Activated T-helper 17 cell treated with anti-CD3 and anti-CD28 coated beads, Interleukin-2, amount 50 U/mL, for 72 hours (primary cell): ENCODE measurements at regions not wholly inside any gene's neighbourhood (a gene's known extent, or its start where the extent isn't known, plus 50 kb on each side); places are given as distances from the start of the nearest gene placed in this dataset.

Experiments used
- ATAC-seq: fragments of 150-1000 bp; cut with Tn5 transposase; replicated peaks from 2 replicates; pipeline ENCODE4 v1.10.0; 2021; ENCODE audit warnings: mild to moderate bottlenecking, moderate library complexity
- H3K27ac Mint-ChIP-seq: one replicate; pipeline ENCODE4 v1.8.0; 2022; ENCODE audit warnings: mixed read lengths
- H3K27me3 Mint-ChIP-seq: one replicate; pipeline ENCODE4 v1.8.0; 2022; ENCODE audit warnings: mixed read lengths
- H3K36me3 Mint-ChIP-seq: one replicate; pipeline ENCODE4 v1.8.0; 2022; ENCODE audit warnings: low read depth, mild to moderate bottlenecking, mixed read lengths
- H3K4me1 Mint-ChIP-seq: one replicate; pipeline ENCODE4 v1.8.0; 2022; ENCODE audit warnings: mixed read lengths
- H3K4me3 Mint-ChIP-seq: one replicate; pipeline ENCODE4 v1.8.0; 2022; ENCODE audit warnings: mild to moderate bottlenecking, mixed read lengths
- H3K9me3 Mint-ChIP-seq: one replicate; pipeline ENCODE4 v1.8.0; 2022; ENCODE audit warnings: mixed read lengths

DNA sequence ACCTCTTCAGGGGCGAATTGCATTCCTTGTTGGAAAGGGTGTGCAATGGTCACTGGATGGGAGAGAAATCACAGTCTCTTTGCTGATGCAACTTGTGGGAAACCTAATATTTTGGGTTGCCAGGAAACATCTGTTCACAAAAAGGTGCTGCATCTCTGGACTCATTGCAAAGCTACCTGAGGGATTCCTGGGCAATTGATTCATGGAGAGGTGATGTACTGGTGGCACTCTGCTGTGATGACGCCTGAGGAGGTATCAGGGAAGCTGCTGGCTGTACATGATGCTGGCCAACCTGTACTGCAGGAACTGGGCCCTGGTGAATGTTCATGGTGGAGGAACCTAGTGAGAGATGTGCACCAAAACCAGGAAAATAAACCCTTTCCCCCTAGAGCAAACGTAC lies 516.0 kb upstream of the SPHKAP start:
- H3K27me3 Mint-ChIP-seq, result no peaks in the 10 kb centered on the region
- H3K27ac Mint-ChIP-seq, result no peak overlapping the region
- H3K36me3 Mint-ChIP-seq, result no peaks in the 10 kb centered on the region
- ATAC-seq, result no peak
- no peaks in the 10 kb centered on the region for H3K4me1 Mint-ChIP-seq
- peaks cover 7% of the 10 kb centered on the region for H3K9me3 Mint-ChIP-seq
- no peak overlapping the region for H3K4me3 Mint-ChIP-seq

DNA sequence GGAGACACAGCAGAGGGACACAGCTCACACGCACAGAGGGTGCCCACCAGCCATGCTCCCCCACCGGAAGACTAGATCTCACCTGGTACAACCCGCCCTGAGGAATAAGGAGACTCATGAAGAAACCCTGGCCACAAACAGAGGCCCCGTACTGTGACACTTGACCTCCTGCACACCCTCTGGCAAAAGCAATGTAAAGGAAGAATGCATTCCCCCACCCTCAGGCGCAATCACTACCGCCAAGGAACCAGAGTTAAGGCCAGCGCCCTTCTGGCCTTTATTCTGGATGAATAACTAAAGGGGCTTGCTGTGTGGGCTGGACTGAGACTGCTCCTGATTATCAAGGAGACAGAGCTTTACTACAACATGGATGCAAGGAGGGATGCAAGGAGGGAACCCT lies 509.2 kb upstream of the SPHKAP start:
- no peaks in the 10 kb centered on the region for H3K4me1 Mint-ChIP-seq
- no peak overlapping the region for H3K4me3 Mint-ChIP-seq
- no peak for ATAC-seq
- no peaks in the 10 kb centered on the region for H3K27me3 Mint-ChIP-seq
- no peaks in the 10 kb centered on the region for H3K36me3 Mint-ChIP-seq
- H3K9me3 Mint-ChIP-seq, result peaks cover 18% of the 10 kb centered on the region
- H3K27ac Mint-ChIP-seq, result no peak overlapping the region

DNA sequence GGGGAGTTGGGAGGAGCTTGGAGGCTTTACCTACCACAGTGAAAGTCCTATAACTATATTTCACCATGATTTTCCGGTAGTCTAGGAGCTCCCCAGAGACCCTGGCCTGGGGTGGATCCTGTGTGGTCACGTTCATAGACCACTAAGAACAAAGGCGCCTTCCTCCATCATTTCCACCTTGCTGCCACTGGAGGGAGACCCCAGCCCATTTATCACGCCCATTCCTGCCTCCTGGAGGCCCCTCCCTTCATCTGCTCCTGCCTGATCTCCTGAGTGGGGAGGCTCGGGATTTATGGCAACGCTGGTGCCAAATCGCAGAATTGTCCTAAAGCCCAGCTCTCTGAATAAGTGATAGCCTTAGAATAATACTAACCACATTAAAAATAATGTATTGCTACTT lies 507.6 kb upstream of the SPHKAP start:
- Mint-ChIP-seq H3K4me3 (no peak overlapping the region), H3K36me3 (no peaks in the 10 kb centered on the region), H3K9me3 (peaks cover 12% of the 10 kb centered on the region), H3K27ac (no peak overlapping the region), H3K27me3 (no peaks in the 10 kb centered on the region), H3K4me1 (no peaks in the 10 kb centered on the region)
- no peak for ATAC-seq

DNA sequence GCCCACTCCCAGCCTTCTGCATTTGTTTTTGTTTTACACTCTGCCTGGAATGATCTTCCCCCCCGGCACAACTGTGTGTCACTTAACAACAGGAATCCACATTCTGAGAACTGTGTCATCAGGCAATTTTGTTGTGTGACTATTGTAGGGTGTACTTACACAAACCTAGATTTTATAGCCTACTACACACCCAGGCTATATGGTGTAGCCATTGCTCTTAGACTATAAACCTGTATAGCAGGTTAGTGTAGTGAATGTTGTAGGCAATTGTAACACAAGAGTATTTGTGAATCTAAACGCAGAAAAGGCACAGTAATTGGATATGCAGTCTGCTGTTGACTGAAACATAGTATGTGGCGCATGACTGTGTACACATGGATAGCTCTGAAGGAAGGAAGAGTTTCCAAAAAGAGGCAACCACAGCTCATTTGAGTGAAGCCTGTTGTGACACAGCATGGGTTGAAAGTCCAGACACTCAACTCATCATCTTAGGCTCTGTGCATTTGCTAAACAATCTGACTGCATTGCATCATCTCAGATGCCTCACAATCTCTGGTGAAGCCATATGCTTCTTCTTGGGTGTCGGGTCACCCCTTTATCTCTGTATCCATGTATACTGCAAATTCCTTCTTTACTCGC lies 506.6 kb upstream of the SPHKAP start:
- Mint-ChIP-seq H3K9me3 (peaks cover 11% of the 10 kb centered on the region), H3K4me3 (no peak overlapping the region), H3K4me1 (no peaks in the 10 kb centered on the region), H3K36me3 (no peaks in the 10 kb centered on the region), H3K27me3 (no peaks in the 10 kb centered on the region), H3K27ac (no peak overlapping the region)
- no peak for ATAC-seq

GRCh38 chr2:228681979-228682378 lies 500.5 kb upstream of the SPHKAP start:
- no peak for ATAC-seq
- Mint-ChIP-seq H3K4me3 (no peak overlapping the region), H3K36me3 (no peaks in the 10 kb centered on the region), H3K4me1 (no peaks in the 10 kb centered on the region), H3K27me3 (no peaks in the 10 kb centered on the region), H3K27ac (no peak overlapping the region), H3K9me3 (no peaks in the 10 kb centered on the region)

- no peaks in the 10 kb centered on the region for H3K9me3 Mint-ChIP-seq
Measured at GRCh38 chr2:228681426-228681825, 499.9 kb upstream of the SPHKAP start.

DNA sequence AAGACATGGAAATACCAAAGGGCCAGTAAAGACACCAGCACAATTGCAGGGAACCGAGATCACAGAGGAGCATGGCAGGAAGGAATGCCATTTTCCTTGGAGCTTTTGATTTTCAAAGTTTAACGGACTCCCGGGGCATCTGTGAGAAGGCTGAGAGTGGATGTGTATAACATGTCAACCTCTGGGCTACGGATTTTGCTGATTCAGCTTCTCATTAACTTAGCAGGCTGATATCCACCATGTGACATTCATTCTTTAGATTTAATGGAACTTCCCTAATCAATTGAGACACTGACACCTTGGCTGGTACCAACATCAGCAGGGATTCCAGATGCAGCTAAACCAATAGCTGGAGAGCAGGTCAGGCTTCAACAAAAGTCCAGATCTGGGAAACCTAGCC lies 496.6 kb upstream of the SPHKAP start:
- Mint-ChIP-seq H3K9me3 (peaks cover 3% of the 10 kb centered on the region), H3K4me3 (no peak overlapping the region), H3K4me1 (no peaks in the 10 kb centered on the region), H3K36me3 (no peaks in the 10 kb centered on the region), H3K27me3 (no peaks in the 10 kb centered on the region), H3K27ac (no peak overlapping the region)
- ATAC-seq, result no peak

More at GRCh38 chr2:228681426-228681825, 499.9 kb upstream of the SPHKAP start:
- no peak for ATAC-seq
- Mint-ChIP-seq H3K27ac (no peak overlapping the region), H3K4me1 (no peaks in the 10 kb centered on the region), H3K36me3 (no peaks in the 10 kb centered on the region), H3K4me3 (no peak overlapping the region), H3K27me3 (no peaks in the 10 kb centered on the region)

DNA sequence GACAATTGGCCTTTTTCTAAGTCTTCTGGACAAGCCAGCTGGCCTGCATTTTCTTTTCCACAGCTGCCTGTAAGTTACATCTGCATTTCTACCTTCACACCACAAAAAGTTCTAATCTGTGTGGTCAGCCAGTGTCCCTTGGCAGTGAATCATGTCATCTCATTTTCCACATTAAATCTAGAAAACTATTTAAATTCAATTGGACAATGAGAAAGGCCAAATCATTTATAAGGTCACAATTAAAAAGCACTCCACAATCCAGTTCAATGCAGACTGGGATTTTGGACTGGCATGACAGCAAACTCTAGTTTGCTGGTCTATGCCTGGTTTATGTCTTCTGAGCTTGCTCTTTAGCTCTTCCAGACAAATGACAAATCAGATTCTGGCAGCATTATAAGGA lies 494.2 kb upstream of the SPHKAP start:
- H3K4me1 Mint-ChIP-seq, result no peaks in the 10 kb centered on the region
- ATAC-seq, result no peak
- peaks cover 3% of the 10 kb centered on the region for H3K9me3 Mint-ChIP-seq
- no peaks in the 10 kb centered on the region for H3K36me3 Mint-ChIP-seq
- no peak overlapping the region for H3K4me3 Mint-ChIP-seq
- H3K27me3 Mint-ChIP-seq, result no peaks in the 10 kb centered on the region
- H3K27ac Mint-ChIP-seq, result no peak overlapping the region

DNA sequence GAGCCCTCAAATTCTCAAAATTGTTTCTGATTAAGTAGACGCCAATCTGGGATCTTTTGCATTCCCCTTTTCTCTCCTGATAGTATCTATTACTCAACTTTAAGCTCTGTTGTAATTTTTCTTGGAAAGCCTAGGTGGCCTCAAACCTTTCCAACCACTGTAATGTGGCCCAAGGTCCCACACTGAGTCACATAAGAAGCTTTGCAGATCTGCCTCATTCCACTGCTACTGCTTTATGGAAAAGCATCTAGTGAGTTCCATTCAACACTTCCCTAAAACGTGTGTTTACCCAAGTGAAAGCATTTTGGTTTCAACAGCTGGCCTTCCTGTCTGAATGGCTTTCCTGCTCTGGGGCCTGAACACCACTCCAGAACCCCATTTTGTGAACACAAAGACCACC lies 493.6 kb upstream of the SPHKAP start:
- Mint-ChIP-seq H3K36me3 (no peaks in the 10 kb centered on the region), H3K9me3 (peaks cover 3% of the 10 kb centered on the region), H3K4me1 (no peaks in the 10 kb centered on the region), H3K4me3 (no peak overlapping the region), H3K27ac (no peak overlapping the region), H3K27me3 (no peaks in the 10 kb centered on the region)
- ATAC-seq, result no peak

GRCh38 chr2:228673876-228674554 lies 492.5 kb upstream of the SPHKAP start:
- peaks cover 3% of the 10 kb centered on the region for H3K9me3 Mint-ChIP-seq

DNA sequence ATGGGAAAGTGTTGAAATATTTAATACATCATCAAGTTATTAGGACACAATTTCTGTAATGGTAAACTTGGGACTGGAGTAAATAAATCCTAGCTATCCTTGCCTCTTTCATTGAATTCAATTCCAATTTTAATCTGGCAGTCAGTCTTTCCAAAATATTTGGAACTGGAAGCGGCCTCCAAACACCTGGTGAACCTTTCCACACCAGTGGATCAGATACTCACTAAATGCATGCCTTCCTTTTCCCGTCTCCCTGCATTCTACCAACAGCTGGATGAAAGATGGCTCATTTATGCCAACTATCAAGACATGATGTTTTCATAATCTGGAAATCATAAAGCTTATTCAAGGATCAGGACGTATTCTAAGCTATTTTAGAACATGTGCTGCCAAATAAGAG lies 488.2 kb upstream of the SPHKAP start:
- Mint-ChIP-seq H3K4me1 (no peaks in the 10 kb centered on the region), H3K36me3 (no peaks in the 10 kb centered on the region), H3K27ac (no peak overlapping the region), H3K4me3 (no peak overlapping the region), H3K27me3 (no peaks in the 10 kb centered on the region), H3K9me3 (no peaks in the 10 kb centered on the region)
- no peak for ATAC-seq

More at GRCh38 chr2:228673876-228674554, 492.5 kb upstream of the SPHKAP start:
- no peak overlapping the region for H3K4me3 Mint-ChIP-seq
- H3K27me3 Mint-ChIP-seq, result no peaks in the 10 kb centered on the region
- H3K4me1 Mint-ChIP-seq, result no peaks in the 10 kb centered on the region
- no peak overlapping the region for H3K27ac Mint-ChIP-seq
- ATAC-seq, result no peak
- H3K36me3 Mint-ChIP-seq, result no peaks in the 10 kb centered on the region

GRCh38 chr2:228665232-228665631 lies 483.7 kb upstream of the SPHKAP start:
- Mint-ChIP-seq H3K4me3 (no peak overlapping the region), H3K9me3 (peaks cover 5% of the 10 kb centered on the region), H3K27me3 (no peaks in the 10 kb centered on the region), H3K27ac (no peak overlapping the region), H3K4me1 (no peaks in the 10 kb centered on the region), H3K36me3 (no peaks in the 10 kb centered on the region)
- ATAC-seq, result no peak

DNA sequence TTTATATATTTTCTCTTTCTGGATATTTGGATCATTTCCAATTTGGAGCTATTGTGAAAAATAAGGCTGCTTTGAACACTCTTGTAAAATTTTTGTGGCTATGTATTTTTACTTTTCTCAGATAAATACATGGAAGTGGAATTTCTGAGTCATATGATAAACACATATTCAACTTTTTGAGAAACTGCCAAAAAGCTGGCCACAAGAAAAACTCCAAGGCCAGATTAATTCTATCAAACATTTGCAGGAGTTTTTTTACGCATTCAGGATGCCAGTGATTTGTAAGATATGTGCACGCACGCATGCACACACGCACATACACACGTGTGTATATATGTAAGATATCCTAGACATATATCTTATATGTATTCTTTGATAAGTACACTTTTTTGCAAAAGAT lies 477.5 kb upstream of the SPHKAP start:
- H3K36me3 Mint-ChIP-seq, result no peaks in the 10 kb centered on the region
- no peaks in the 10 kb centered on the region for H3K27me3 Mint-ChIP-seq
- ATAC-seq, result no peak
- no peaks in the 10 kb centered on the region for H3K4me1 Mint-ChIP-seq
- no peak overlapping the region for H3K27ac Mint-ChIP-seq
- peaks cover 5% of the 10 kb centered on the region for H3K9me3 Mint-ChIP-seq
- H3K4me3 Mint-ChIP-seq, result no peak overlapping the region

- H3K4me1 Mint-ChIP-seq, result no peaks in the 10 kb centered on the region
- H3K9me3 Mint-ChIP-seq, result no peaks in the 10 kb centered on the region
- H3K27ac Mint-ChIP-seq, result no peak overlapping the region
- H3K36me3 Mint-ChIP-seq, result no peaks in the 10 kb centered on the region
- ATAC-seq, result no peak
- no peak overlapping the region for H3K4me3 Mint-ChIP-seq
- H3K27me3 Mint-ChIP-seq, result no peaks in the 10 kb centered on the region
Measured at GRCh38 chr2:228657807-228658402, 476.4 kb upstream of the SPHKAP start.

DNA sequence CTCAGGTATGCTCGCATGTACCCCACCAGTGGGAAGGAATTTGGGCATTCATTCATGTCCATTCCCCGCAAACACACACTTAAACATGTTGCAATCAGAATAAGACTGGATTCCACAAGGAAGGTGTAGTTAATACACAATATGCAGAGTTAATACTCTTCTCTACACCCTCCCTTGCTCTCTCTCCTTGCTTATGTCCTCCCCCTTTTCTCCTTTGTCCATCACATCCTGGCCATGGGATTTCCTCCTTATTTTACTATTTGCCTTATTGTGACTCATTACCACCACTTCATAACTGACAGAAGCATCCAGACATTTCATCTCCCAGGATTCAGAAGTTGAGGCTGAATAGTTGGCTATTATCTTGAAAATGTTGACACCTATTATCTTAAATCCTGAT lies 473.8 kb upstream of the SPHKAP start:
- ATAC-seq, result no peak
- Mint-ChIP-seq H3K4me1 (no peaks in the 10 kb centered on the region), H3K9me3 (peaks cover 7% of the 10 kb centered on the region), H3K27me3 (no peaks in the 10 kb centered on the region), H3K4me3 (no peak overlapping the region), H3K27ac (no peak overlapping the region), H3K36me3 (no peaks in the 10 kb centered on the region)
